CD14-positive monocyte (primary cell): ENCODE measurements at regions not wholly inside any gene's neighbourhood (a gene's known extent, or its start where the extent isn't known, plus 50 kb on each side); places are given as distances from the start of the nearest gene placed in this dataset.

Experiments used
- DNase-seq, 3 donors: peaks; one replicate each; pipeline ENCODE4 v3.0.0-alpha.2; 2011 to 2022
- H2AFZ ChIP-seq: 2 replicates; pipeline ENCODE4 v1.6.0; 2012; ENCODE audit warnings: mild to moderate bottlenecking, low read depth, low read length, inconsistent platforms; ENCODE audit not compliant: insufficient read depth, poor library complexity, severe bottlenecking
- H3K27ac ChIP-seq, 2 donors: 1 replicate in 1 of 2; 2 replicates in 1 of 2; pipeline ENCODE4 v1.5.1; 2012 to 2013; ENCODE audit warnings: low read length in 2 of 2, control low read depth in 1 of 2, inconsistent platforms in 1 of 2, low read depth in 1 of 2, mild to moderate bottlenecking in 1 of 2
- H3K27me3 ChIP-seq, 2 donors: one replicate each; pipeline versions ENCODE4 v1.6.0 to v1.6.1; 2011 to 2013; ENCODE audit warnings: low read length in 2 of 2; ENCODE audit not compliant: control insufficient read depth in 2 of 2, insufficient read depth in 2 of 2
- H3K36me3 ChIP-seq, 2 donors: replicated peaks in 1 of 2; 1 replicate in 1 of 2; 2 replicates in 1 of 2; pipeline versions ENCODE4 v1.5.1 to v1.6.1; 2012 to 2013; ENCODE audit warnings: low read length in 2 of 2, control low read depth in 1 of 2, inconsistent platforms in 1 of 2, mild to moderate bottlenecking in 1 of 2; ENCODE audit not compliant: insufficient read depth in 2 of 2, control insufficient read depth in 1 of 2
- H3K4me1 ChIP-seq, 2 donors: 1 replicate in 1 of 2; 2 replicates in 1 of 2; pipeline versions ENCODE4 v1.5.1 to v1.6.1; 2012 to 2013; ENCODE audit warnings: low read length in 2 of 2, control low read depth in 1 of 2, inconsistent platforms in 1 of 2, mild to moderate bottlenecking in 1 of 2, moderate library complexity in 1 of 2; ENCODE audit not compliant: insufficient read depth in 2 of 2, control insufficient read depth in 1 of 2
- H3K4me2 ChIP-seq: replicated peaks from 2 replicates; pipeline ENCODE3; 2012; ENCODE audit warnings: low read length, moderate library complexity, mild to moderate bottlenecking; ENCODE audit not compliant: poor library complexity, severe bottlenecking; ENCODE audit errors: extremely low read depth
- H3K4me3 ChIP-seq, 3 experiments: fragments of 200-600 bp in 1 of 3; sonication (generic) in 1 of 3; replicated peaks in 1 of 3; 1 replicate in 2 of 3; 2 replicates in 1 of 3; pipeline ENCODE4 v1.5.1; 2011 to 2013; ENCODE audit warnings: low read length in 3 of 3, mild to moderate bottlenecking in 3 of 3, control low read depth in 2 of 3, low read depth in 2 of 3, inconsistent platforms in 1 of 3, moderate library complexity in 1 of 3
- H3K79me2 ChIP-seq: 2 replicates; pipeline ENCODE4 v1.6.0; 2012; ENCODE audit warnings: mild to moderate bottlenecking, control low read depth, inconsistent platforms, low read length, moderate library complexity; ENCODE audit not compliant: insufficient read depth
- H3K9ac ChIP-seq: 2 replicates; pipeline ENCODE4 v1.6.0; 2017; ENCODE audit warnings: low read length, mild to moderate bottlenecking; ENCODE audit not compliant: insufficient read depth, poor library complexity, severe bottlenecking
- H3K9me3 ChIP-seq, 2 donors: replicated peaks in 1 of 2; 1 replicate in 1 of 2; 2 replicates in 1 of 2; pipeline versions ENCODE4 v1.5.1 to v1.6.1; 2012 to 2013; ENCODE audit warnings: low read length in 2 of 2, control low read depth in 1 of 2; ENCODE audit not compliant: control insufficient read depth in 1 of 2, insufficient read depth in 1 of 2
- H4K20me1 ChIP-seq: 2 replicates; pipeline ENCODE4 v1.6.0; 2012; ENCODE audit warnings: mild to moderate bottlenecking, low read length, control low read depth, moderate library complexity; ENCODE audit not compliant: insufficient read depth
- H3K27ac Mint-ChIP-seq, 7 donors: one replicate each; pipeline ENCODE4 v1.8.0; 2020; ENCODE audit warnings: mild to moderate bottlenecking in 7 of 7, mixed read lengths in 7 of 7, moderate library complexity in 6 of 7, inconsistent platforms in 2 of 7
- H3K27me3 Mint-ChIP-seq, 3 donors: one replicate each; pipeline ENCODE4 v1.8.0; 2021 to 2022; ENCODE audit warnings: low read depth in 3 of 3, mild to moderate bottlenecking in 3 of 3, mixed read lengths in 3 of 3, moderate library complexity in 3 of 3, inconsistent platforms in 1 of 3
- H3K36me3 Mint-ChIP-seq, 2 donors: one replicate each; pipeline ENCODE4 v1.8.0; 2020; ENCODE audit warnings: mixed read lengths in 2 of 2, inconsistent platforms in 1 of 2, mild to moderate bottlenecking in 1 of 2
- H3K4me1 Mint-ChIP-seq: one replicate; pipeline ENCODE4 v1.8.0; 2020; ENCODE audit warnings: mild to moderate bottlenecking, mixed read lengths
- H3K4me3 Mint-ChIP-seq, 2 donors: one replicate each; pipeline ENCODE4 v1.8.0; 2020; ENCODE audit warnings: mild to moderate bottlenecking in 2 of 2, mixed read lengths in 2 of 2, moderate library complexity in 1 of 2
- H3K9me3 Mint-ChIP-seq, 7 donors: one replicate each; pipeline ENCODE4 v1.8.0; 2020 to 2022; ENCODE audit warnings: mixed read lengths in 7 of 7, mild to moderate bottlenecking in 6 of 7, moderate library complexity in 6 of 7, inconsistent platforms in 2 of 7
- CTCF ChIP-seq: fragments of 200-600 bp; IDR thresholded peaks from one replicate; pipeline ENCODE4 v1.8.0; 2022; ENCODE audit warnings: antibody characterized with exemption, mild to moderate bottlenecking
- WGBS: methylation state at CpG from one replicate; pipeline ENCODE4 v1.1.5; 2013; ENCODE audit warnings: missing lambda C conversion rate; ENCODE audit not compliant: insufficient coverage; 5-methylcytosine and 5-hydroxymethylcytosine counted together
- intact Hi-C, 2 donors: fragments of 100-400 bp; cut with micrococcal nuclease; formaldehyde crosslinking; loops; one replicate each; pipeline versions ENCODE4 v1.15.0 to v1.15.1; 2023

- Histone ChIP-seq H3K9me3 (peaks cover 13 to 15% of the 10 kb centered on the region in 2 donors), H3K27ac (no peak overlapping the region), H2AFZ (no peak overlapping the region), H3K4me2 (no peak overlapping the region), H3K27me3 (no peaks in the 10 kb centered on the region), H3K36me3 (no peaks in the 10 kb centered on the region), H3K79me2 (no peaks in the 10 kb centered on the region), H3K9ac (no peak overlapping the region), H3K4me3 (no peak overlapping the region), H4K20me1 (no peaks in the 10 kb centered on the region), H3K4me1 (no peaks in the 10 kb centered on the region)
- TF ChIP-seq CTCF, result no peak
- no peak for DNase-seq
- H3K36me3 Mint-ChIP-seq, result no peaks in the 10 kb centered on the region
- peaks cover 3 to 16% (median 5%) of the 10 kb centered on the region in 7 donors for H3K9me3 Mint-ChIP-seq
- no peak overlapping the region for H3K27ac Mint-ChIP-seq
- no peaks in the 10 kb centered on the region for H3K4me1 Mint-ChIP-seq
- intact Hi-C loops, result no loop called here
- H3K4me3 Mint-ChIP-seq, result no peak overlapping the region
- no peaks in the 10 kb centered on the region for H3K27me3 Mint-ChIP-seq
- no CpG with 5 or more reads among the region's 1 CpG for WGBS
These were observed 224.0 kb downstream of the TRIML1 start for GRCh38 chr4:188363196-188363595.

- H3K9me3 Mint-ChIP-seq, result peaks cover 4 to 20% (median 9%) of the 10 kb centered on the region in 7 donors
- no peak for TF ChIP-seq CTCF
- H3K27me3 ChIP-seq, result no peaks in the 10 kb centered on the region
- DNase-seq, result no peak
- no peak overlapping the region for H3K9ac ChIP-seq
- H3K27ac ChIP-seq, result no peak overlapping the region
- no peaks in the 10 kb centered on the region for H3K79me2 ChIP-seq
- H3K4me2 ChIP-seq, result no peak overlapping the region
- no peaks in the 10 kb centered on the region for H3K27me3 Mint-ChIP-seq
- no peak overlapping the region for H3K4me3 Mint-ChIP-seq
- no peaks in the 10 kb centered on the region for H3K36me3 Mint-ChIP-seq
- no peak overlapping the region for H2AFZ ChIP-seq
- no peaks in the 10 kb centered on the region for H3K36me3 ChIP-seq
- intact Hi-C loops, result no loop called here
- no peaks in the 10 kb centered on the region for H3K4me1 Mint-ChIP-seq
- H3K9me3 ChIP-seq, result peaks cover 2 to 9% of the 10 kb centered on the region in 2 donors
- 6% methylated on average over 1 of the region's 3 CpGs for WGBS
- H3K27ac Mint-ChIP-seq, result no peak overlapping the region
- no peaks in the 10 kb centered on the region for H3K4me1 ChIP-seq
- H3K4me3 ChIP-seq, result no peak overlapping the region
- no peaks in the 10 kb centered on the region for H4K20me1 ChIP-seq
These were observed 231.5 kb downstream of the TRIML1 start for GRCh38 chr4:188370777-188371176.
